ENCODE measurements at regions not wholly inside any gene's neighbourhood (a gene's known extent, or its start where the extent isn't known, plus 50 kb on each side); places are given as distances from the start of the nearest gene placed in this dataset.

DNA sequence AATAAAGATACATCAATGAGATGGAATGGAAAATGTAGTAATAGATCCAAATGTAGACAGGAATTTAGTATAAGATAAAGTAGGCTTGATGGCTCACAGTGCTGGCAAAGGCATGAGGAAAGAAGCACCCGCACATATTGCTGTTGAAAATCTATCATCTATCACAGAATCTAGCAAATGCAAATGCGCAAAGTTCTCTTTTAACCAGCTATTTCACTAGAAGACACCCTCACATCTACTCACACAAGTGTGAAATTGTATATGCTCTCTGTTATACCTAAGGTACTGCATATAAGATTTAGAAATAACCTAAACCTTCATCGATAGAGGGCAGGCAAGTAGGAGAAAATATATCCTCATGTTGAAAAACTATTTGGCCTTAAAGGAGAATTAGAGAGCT, 756.7 kb upstream of the SEMA6D start:
- TF ChIP-seq CTCF (conservative IDR thresholded peaks at IDR 0.05; ENCODE audit: low read length), result no peak
- no peak for TF ChIP-seq EZH2phosphoT487 (IDR thresholded peaks at IDR 0.05; ENCODE audit: borderline replicate concordance, low read depth, low read length)

Data from OCI-LY7 (cell line).